Midbrain (tissue), 1 donor: ENCODE measurements at regions not wholly inside any gene's neighbourhood (a gene's known extent, or its start where the extent isn't known, plus 50 kb on each side); places are given as distances from the start of the nearest gene placed in this dataset.
"Not testable (repeated sequence)": the region's sequence is repeated elsewhere in the genome, so short reads cannot be mapped to it uniquely, and the experiment has no call there.

ENCODE experiments used
- DNase-seq: peaks from one replicate; lab custom pipeline; 2025; lab: John Stamatoyannopoulos, UW

GRCh38 chr14:71396050-71396677, 488.9 kb downstream of the PCNX1 start:
- DNase-seq, result no peak

- DNase-seq, result no peak
These were observed 490.1 kb downstream of the PCNX1 start for GRCh38 chr14:71397371-71397770.

GRCh38 chr14:71398450-71398849, 491.2 kb downstream of the PCNX1 start:
- DNase-seq, result no peak

- no peak for DNase-seq
These were observed 491.8 kb downstream of the PCNX1 start for GRCh38 chr14:71399057-71399487.

GRCh38 chr14:71400871-71401321, 493.6 kb downstream of the PCNX1 start:
- DNase-seq, result no peak

GRCh38 chr14:71402415-71402814, 495.2 kb downstream of the PCNX1 start:
- DNase-seq, result not testable (repeated sequence)

GRCh38 chr14:71403656-71404055, 496.4 kb downstream of the PCNX1 start:
- no peak for DNase-seq

- DNase-seq, result no peak
These were observed 498.4 kb downstream of the PCNX1 start for GRCh38 chr14:71405676-71406075.

- DNase-seq, result no peak
These were observed 501.2 kb downstream of the PCNX1 start for GRCh38 chr14:71408362-71409030.

- DNase-seq, result no peak
These were observed 503.5 kb downstream of the PCNX1 start for GRCh38 chr14:71410578-71411284.

- DNase-seq, result no peak
These were observed 504.0 kb downstream of the PCNX1 start for GRCh38 chr14:71411285-71411595.

- DNase-seq, result no peak
These were observed 504.5 kb downstream of the PCNX1 start for GRCh38 chr14:71411738-71412137.

- DNase-seq, result no peak
These were observed 507.6 kb downstream of the PCNX1 start for GRCh38 chr14:71414631-71415403.

GRCh38 chr14:71415404-71415690, 508.1 kb downstream of the PCNX1 start:
- no peak for DNase-seq

GRCh38 chr14:71416392-71416791, 509.1 kb downstream of the PCNX1 start:
- DNase-seq, result no peak

GRCh38 chr14:71418532-71419245, 511.4 kb downstream of the PCNX1 start:
- no peak for DNase-seq

GRCh38 chr14:71423481-71423880, 508.7 kb upstream of the RGS6 start:
- no peak for DNase-seq

GRCh38 chr14:71424941-71425340, 507.3 kb upstream of the RGS6 start:
- no peak for DNase-seq

- DNase-seq, result no peak
These were observed 506.2 kb upstream of the RGS6 start for GRCh38 chr14:71426001-71426400.

- DNase-seq, result no peak
These were observed 502.3 kb upstream of the RGS6 start for GRCh38 chr14:71429902-71430301.

- DNase-seq, result no peak
These were observed 501.9 kb upstream of the RGS6 start for GRCh38 chr14:71430321-71430677.
